AG09309 (cell line): ENCODE measurements at regions not wholly inside any gene's neighbourhood (a gene's known extent, or its start where the extent isn't known, plus 50 kb on each side); places are given as distances from the start of the nearest gene placed in this dataset.
A peak's percentile ranks its signal among the peaks of the same experiment; 100 is the strongest.

Experiments
- DNase-seq: peaks from one replicate; pipeline ENCODE4 v3.0.0-alpha.2; 2010; ENCODE audit warnings: low read depth
- H3K4me3 ChIP-seq: 2 replicates; pipeline ENCODE4 v1.5.1; 2011; ENCODE audit warnings: mild to moderate bottlenecking, low read depth, low read length, moderate library complexity; ENCODE audit not compliant: control insufficient read depth
- CTCF ChIP-seq: IDR thresholded peaks from 2 replicates; pipeline ENCODE4 v1.5.1; 2011; ENCODE audit warnings: mild to moderate bottlenecking, low read depth, low read length, inconsistent platforms; ENCODE audit not compliant: insufficient read depth, control insufficient read depth; ENCODE audit errors: missing control alignments

GRCh38 chr16:75780669-75781068, 54.4 kb upstream of the CPHXL start:
- DNase-seq = no peak
- no peak for TF ChIP-seq CTCF
- H3K4me3 ChIP-seq = no peak overlapping the region

- H3K4me3 ChIP-seq = no peak overlapping the region
- no peak for TF ChIP-seq CTCF
- no peak for DNase-seq
Measured at GRCh38 chr16:75781683-75782343, 55.5 kb upstream of the CPHXL start.

GRCh38 chr16:75787440-75787839, 61.1 kb upstream of the CPHXL start:
- H3K4me3 ChIP-seq = no peak overlapping the region
- no peak for DNase-seq
- no peak for TF ChIP-seq CTCF

GRCh38 chr16:75789237-75789636, 62.9 kb upstream of the CPHXL start:
- no peak overlapping the region for H3K4me3 ChIP-seq
- peak; percentile 11 for DNase-seq
- TF ChIP-seq CTCF = peak; percentile 68

GRCh38 chr16:75792771-75793492, 66.6 kb upstream of the CPHXL start:
- no peak for DNase-seq
- TF ChIP-seq CTCF = no peak
- no peak overlapping the region for H3K4me3 ChIP-seq

- no peak for TF ChIP-seq CTCF
- no peak overlapping the region for H3K4me3 ChIP-seq
- DNase-seq = no peak
Measured at GRCh38 chr16:75793641-75794040, 67.4 kb upstream of the CPHXL start.
